HG03432 (cell line): ENCODE measurements at regions not wholly inside any gene's neighbourhood (a gene's known extent, or its start where the extent isn't known, plus 50 kb on each side); places are given as distances from the start of the nearest gene placed in this dataset.
A peak's percentile ranks its signal among the peaks of the same experiment; 100 is the strongest.
"Not testable (repeated sequence)": the region's sequence is repeated elsewhere in the genome, so short reads cannot be mapped to it uniquely, and the experiment has no call there.

Experiments used
- ATAC-seq: cut with Tn5 transposase; IDR thresholded peaks from one replicate; pipeline ENCODE4 v1.9.1; 2021; ENCODE audit warnings: mild to moderate bottlenecking, moderate library complexity; ENCODE audit not compliant: unreplicated experiment

GRCh38 chr12:4193821-4194220, 79.7 kb upstream of the CCND2 start:
- no peak for ATAC-seq

DNA sequence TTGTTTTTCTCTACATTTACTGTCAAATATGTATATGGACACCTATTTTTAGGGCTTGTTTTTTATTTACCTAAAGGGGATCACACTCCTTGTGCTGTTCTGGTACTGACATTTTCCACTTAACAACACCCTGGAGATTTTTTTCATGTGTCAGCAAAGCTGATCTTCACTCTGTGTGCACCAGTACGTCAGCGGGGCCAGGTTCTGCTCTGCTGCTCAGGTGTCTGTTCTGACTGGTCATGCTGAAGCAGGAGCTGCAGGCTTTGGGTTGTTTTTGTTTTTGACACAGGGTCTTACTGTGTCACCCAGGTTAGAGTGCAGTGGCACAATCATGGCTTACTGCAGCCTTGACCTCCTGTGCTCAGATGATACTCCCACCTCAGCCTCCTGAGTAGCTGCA, 81.9 kb upstream of the CCND2 start:
- ATAC-seq, result no peak

DNA sequence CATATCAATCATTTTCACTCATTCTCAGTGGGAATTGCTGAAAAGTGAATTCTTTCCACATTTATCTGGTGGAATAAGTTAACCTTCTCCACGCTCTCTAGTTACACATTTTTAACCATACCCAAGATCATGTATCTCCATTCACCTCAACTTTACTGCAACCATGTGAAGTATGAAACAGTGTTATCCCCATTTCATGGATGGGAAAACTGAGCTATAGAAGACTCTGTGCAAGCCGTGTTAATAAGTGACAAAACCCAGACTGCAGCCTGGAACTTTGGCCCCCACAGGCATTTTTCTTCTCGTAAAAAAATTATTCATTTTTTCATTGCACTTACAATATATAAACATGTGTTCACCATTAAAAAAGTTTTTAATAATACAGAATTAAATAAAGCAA, 82.4 kb upstream of the CCND2 start:
- ATAC-seq, result no peak

DNA sequence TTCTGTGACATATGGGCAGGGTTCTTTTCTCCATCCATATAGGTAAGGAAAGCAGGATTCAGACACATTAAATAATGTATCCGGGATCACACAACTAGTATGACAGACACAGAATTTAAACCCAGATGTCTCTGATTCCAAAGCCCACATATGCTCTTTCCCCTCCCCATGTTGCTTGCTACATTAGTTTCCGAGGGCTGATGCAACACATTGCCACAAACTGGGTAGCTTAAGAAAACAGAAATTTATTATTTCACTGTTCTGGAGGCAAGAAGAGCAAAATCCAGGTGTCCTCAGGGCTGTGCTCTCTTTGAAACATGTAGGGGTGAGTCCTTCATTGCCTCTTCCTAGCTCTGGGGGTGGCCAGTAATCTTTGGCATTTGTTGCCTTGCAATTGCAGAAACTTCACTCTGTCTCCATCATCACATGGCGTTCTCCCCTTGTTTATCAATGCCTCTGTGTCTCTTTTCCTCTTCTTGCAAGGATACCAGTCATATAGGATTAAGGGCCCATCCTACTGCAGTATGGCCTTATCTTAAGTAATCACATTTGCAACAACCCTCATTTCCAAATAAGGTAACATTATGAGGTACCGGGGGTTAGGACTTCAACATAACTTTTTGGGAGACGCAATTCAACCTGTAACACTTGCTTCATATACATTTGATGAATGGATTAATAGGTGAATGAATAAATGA, 83.0 kb upstream of the CCND2 start:
- ATAC-seq, result no peak

DNA sequence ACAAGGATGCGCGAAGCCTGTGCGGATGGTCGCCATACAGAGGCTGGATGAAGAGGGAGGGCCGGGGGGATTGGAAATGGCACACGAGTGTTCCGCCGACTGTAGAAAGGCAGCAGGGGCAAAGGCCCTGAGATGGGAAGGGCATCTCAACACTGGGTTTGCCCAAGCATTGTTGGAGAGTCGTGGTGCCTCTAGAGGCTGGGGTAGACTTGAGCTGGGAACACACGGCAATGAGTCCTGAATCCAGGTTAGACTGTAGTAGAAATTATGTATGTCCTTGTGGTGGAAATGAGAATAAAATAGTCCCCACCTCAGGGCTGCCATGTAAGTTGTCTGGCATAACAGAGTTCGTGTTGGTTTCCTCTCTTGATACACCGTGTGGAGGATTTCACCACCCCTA, 83.8 kb upstream of the CCND2 start:
- no peak for ATAC-seq

- no peak for ATAC-seq
Measured at GRCh38 chr12:4187916-4188315, 85.6 kb upstream of the CCND2 start.

DNA sequence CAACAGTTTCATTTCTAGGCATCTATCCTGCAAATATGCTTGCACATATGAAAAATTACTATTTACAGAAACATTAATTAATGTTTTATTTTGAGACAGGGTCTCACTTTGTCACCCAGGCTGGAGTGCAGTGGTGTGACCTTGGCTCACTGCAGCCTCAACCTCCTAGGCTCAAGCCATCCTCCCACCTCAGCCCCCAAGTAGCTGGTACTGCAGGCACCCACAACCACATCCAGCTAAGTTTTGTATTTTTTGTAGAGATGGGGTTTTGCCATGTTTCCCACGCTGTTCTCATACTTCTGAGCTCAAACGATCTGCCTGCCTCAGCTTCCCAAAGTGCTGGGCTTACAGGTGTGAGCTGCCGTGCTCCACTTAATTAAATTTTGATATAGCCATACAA, 86.2 kb upstream of the CCND2 start:
- ATAC-seq, result not testable (repeated sequence)

DNA sequence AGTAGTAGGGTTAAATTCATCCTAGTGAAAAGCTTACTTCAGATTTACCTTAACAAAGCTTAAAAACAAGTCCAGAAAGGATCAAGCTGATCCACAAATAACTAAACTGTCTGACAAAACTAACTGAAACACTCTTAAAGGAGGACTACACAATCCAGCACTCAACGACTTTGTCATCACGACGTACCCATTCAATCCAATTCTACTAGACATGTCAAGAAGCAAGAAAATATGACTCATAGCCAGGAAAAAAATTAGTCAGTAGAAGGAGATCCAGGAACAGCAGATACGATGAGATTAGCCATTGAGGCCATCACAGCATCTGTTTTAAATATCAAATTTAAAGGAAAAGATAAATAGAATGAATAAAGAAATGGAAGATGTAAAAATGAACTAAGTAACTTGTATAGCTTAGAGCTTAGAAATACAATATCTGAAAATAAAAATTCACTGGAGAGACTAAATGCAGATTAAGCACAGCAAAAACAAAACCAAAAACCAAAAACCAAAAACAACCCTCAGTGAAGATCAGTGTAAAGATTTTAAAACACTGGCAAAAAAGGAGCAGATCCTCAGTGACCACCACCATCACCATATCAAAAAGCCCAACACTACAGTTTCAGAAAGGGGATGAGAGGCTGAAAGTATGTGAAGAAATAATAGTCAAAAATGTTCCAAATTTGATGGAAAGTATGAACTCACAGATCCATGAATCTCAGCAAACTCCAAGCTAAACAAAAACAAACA, 95.0 kb upstream of the CCND2 start:
- no peak for ATAC-seq

- no peak for ATAC-seq
Measured at GRCh38 chr12:4177262-4177661, 96.3 kb upstream of the CCND2 start.

GRCh38 chr12:4176168-4176567, 97.4 kb upstream of the CCND2 start:
- ATAC-seq, result no peak

- no peak for ATAC-seq
Measured at GRCh38 chr12:4174417-4174816, 99.1 kb upstream of the CCND2 start.

DNA sequence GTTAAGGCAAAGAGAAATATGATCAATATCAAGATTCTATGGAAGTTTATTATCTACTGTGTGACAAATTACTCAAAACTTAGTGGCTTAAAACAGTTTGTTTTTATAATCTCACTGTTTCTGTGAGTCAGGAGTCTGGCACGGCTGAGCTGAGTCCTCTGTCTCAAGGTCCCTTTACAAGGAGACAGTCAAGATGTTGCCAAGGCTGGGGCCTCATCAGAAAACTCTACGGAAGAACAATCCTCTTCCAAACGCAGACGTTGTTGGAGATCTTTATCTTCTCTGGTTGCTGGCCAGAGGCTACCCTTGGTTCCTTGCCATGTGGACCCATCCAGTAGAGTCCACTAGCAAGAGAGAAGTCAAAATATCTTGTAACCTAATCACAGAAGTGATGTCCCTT, 100.6 kb upstream of the CCND2 start:
- no peak for ATAC-seq

GRCh38 chr12:4171742-4172141, 101.8 kb upstream of the CCND2 start:
- ATAC-seq, result no peak

DNA sequence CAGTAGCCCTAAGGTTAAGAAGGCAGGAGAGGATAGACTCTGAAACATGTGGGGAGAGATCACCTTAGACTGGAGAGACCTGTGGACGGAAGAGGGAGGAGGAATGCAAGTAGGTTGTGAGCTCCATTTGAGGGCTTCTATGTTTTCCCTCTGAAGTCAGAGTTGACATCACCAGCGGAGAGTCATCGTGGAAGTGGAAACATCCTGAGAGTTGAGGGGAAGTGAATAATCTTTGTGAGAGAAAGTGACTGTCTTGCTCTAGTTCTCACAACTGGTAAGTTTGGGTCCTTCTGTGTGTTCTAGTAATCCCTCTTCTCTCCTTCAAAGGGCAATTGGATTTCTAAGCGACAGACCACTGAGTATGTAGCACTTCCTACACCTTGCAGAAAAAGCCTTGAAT, 103.6 kb upstream of the CCND2 start:
- no peak for ATAC-seq

DNA sequence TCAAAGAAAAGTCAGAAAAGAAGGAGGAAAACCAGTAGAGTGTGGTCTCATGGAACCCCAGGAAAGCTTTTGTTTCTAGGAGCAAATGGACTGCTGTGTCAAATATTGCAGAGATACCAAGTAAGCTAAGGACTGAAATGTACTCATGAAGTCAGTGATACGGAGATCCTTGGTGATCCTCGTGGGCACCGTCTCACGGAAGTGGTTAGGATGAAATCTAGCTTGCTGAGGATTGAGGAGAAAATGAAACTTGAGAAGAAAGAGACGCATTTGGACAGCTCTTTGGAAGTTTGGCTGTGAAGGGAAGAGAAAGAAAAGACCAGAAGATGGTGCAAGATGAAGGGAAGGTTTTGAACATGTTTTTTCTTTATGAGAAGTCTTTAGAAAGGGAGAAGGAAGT, 104.0 kb upstream of the CCND2 start:
- ATAC-seq, result no peak

DNA sequence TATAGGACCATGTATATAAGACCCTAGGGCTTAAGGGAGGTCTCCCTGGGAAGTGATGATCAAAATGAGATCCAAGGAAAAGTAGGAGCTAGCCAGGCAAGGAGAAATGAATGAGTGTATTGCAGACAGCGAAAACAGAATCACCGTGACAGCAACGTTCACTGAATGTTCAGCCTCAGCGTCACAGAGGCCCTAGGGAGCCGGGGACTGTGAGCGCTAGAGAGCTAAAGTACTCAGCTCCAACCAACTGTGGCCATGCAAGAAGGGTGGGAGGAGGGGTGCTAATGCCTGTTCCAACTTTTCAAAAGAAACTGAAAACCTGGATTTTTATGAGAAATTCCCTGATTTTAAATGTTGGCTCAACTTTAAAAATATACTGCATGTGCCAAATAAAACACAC, 105.5 kb upstream of the CCND2 start:
- no peak for ATAC-seq

DNA sequence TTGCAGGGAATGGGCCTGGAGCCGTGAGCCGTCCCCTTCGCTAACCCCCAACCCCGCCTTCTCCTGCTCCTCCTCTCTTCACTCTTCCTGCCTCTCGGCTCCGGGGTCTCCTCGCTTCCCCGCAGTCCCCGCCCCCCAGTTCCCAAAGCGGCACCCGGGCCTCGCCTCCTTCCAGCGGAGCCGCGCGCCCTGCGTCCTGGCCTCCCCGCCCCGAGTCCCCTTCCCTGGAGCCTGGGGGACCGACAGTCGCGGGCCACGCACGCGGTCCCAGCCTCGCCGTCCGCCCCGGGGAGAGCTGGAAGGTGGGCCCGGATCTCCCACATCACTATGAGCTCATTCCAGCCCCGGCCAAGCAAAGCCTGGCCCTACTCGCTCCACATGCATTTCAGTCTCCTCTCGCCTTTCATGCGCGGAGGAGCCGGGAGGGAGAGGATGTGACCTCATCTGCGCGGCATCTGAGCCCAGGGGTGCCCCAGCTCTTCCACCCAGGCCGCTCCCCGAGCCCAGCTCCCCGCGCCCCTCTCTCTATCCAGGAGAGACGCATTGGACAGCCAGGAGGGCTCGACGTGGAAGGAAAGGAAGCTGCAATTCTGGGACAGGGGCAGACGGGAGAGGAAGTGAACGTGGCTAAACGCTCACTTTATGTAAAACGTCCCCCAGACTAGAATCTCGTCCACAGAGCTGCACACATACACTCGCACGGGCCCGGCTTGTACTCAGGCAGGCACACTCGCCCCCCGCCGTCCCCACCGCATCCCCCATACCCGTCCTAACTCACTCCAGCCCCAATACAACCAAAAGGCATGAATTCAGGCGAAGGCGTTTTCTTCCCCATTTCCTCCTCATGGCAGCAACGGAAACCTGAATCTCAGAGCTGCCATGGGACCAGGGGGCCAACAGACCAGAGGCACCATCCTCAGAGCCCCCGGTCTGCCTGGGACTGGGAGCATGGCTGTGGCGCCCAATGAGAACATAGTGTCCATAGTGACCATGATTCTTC, 108.7 kb upstream of the CCND2 start:
- peak; percentile 65 for ATAC-seq

DNA sequence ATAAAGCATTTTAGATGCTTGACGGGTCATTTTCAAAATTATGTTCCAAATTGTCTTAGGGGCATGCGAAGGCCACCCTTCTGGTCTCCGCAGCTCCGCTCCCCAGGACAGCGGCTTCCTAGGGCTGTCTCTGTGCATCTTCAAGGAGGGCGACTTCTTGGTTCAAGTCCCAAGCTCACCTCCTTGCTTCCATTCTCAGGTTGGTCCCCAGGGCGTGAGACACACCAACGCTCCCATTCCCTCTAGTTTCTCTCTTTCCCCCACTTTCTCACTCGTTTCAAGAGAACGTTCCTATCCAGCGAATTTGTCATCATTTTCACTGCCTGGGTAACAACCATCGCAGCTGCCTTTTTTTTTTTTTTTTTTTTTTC, 109.4 kb upstream of the CCND2 start:
- no peak for ATAC-seq

- ATAC-seq, result no peak
Measured at GRCh38 chr12:4161718-4162117, 111.8 kb upstream of the CCND2 start.

GRCh38 chr12:4160314-4161040, 113.1 kb upstream of the CCND2 start:
- no peak for ATAC-seq

DNA sequence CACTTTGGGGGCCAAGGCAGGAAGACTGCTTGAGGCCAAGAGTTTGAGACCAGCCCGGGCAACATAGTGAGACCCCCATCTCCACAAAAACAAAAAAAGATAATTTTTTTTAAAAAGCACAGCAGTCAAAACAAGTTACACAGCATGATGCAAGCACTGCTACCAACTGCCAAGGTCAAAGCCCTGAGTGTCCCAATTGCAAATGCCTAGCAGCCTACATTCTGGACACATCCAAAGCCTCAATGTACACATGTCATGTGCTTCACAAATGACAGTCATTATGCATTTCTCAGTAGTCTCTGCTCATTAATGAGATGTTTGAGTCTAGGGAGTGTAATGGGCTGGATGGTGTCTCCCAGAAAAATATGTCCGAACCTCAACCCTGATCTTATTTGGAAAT, 113.7 kb upstream of the CCND2 start:
- ATAC-seq, result no peak
